GM12878 (cell line): ENCODE measurements at regions not wholly inside any gene's neighbourhood (a gene's known extent, or its start where the extent isn't known, plus 50 kb on each side); places are given as distances from the start of the nearest gene placed in this dataset.

ENCODE experiments used
- ATAC-seq: fragments of 200-7000 bp; cut with Tn5 transposase; 3 replicates; pipeline ENCODE4 v1.9.1; 2020; ENCODE audit warnings: mild to moderate bottlenecking, moderate library complexity
- BruUV-seq: library from RNA; stranded (reverse); fragments of 400-500 nt; replicated peaks from 2 replicates; lab custom pipeline; 2021; lab: Mats Ljungman, UMichigan
- CTCF ChIA-PET: fragments of 300-600 bp; sonication (Branson Sonifier 250); formaldehyde crosslinking; extraction: SDS; loops from one replicate; lab custom pipeline; 2021; ENCODE audit warnings: inconsistent platforms; lab: Yijun Ruan, JAX
- POLR2A ChIA-PET: fragments of 350-600 bp; formaldehyde crosslinking; extraction: SDS; loops from one replicate; lab custom pipeline; 2021; ENCODE audit warnings: inconsistent platforms; lab: Charles Lee
- RAD21 ChIA-PET: fragments of 300-600 bp; sonication (Branson Sonifier 250); formaldehyde crosslinking; loops from one replicate; lab custom pipeline; 2023; ENCODE audit warnings: antibody characterized with exemption; ENCODE audit not compliant: unreplicated experiment; lab: Charles Lee
- SMC1A ChIA-PET: fragments of 300-600 bp; sonication (Branson Sonifier 250); formaldehyde crosslinking; loops from one replicate; lab custom pipeline; 2023; ENCODE audit not compliant: unreplicated experiment, uncharacterized antibody; lab: Charles Lee
- DNase-seq: peaks from one replicate; pipeline ENCODE4 v3.0.0-alpha.2; 2011; ENCODE audit warnings: low read depth, low spot score
- FAIRE-seq: peaks from 3 replicates; lab custom pipeline; 2011; peaks lifted over from hg19 to GRCh38; lab: Jason Lieb, UNC
- H2AFZ ChIP-seq: 2 replicates; pipeline ENCODE4 v1.6.0; 2011; ENCODE audit warnings: low read depth, low read length, control low read depth; ENCODE audit not compliant: control insufficient read depth
- H3K27ac ChIP-seq: 2 replicates; pipeline ENCODE4 v1.5.1; 2011; ENCODE audit warnings: control low read depth; ENCODE audit not compliant: control insufficient read depth, insufficient read depth
- H3K27me3 ChIP-seq, 2 experiments: replicated peaks in 1 of 2; 2 replicates each; pipeline versions ENCODE4 v1.6.0 to v1.6.1; 2011; ENCODE audit warnings: low read length in 1 of 2; ENCODE audit not compliant: control insufficient read depth in 2 of 2, insufficient read depth in 2 of 2
- H3K36me3 ChIP-seq, 2 experiments: 2 replicates each; pipeline ENCODE4 v1.5.1; 2011; ENCODE audit warnings: low read length in 1 of 2; ENCODE audit not compliant: control insufficient read depth in 2 of 2, insufficient read depth in 2 of 2
- H3K4me1 ChIP-seq: 2 replicates; pipeline ENCODE4 v1.6.1; 2011; ENCODE audit warnings: mild to moderate bottlenecking, low read length, moderate library complexity, mixed read lengths; ENCODE audit not compliant: control insufficient read depth, insufficient read depth
- H3K4me2 ChIP-seq: 2 replicates; pipeline ENCODE4 v1.6.0; 2011; ENCODE audit warnings: control low read depth; ENCODE audit not compliant: control insufficient read depth, insufficient read depth
- H3K4me3 ChIP-seq: fragments of 200-600 bp; sonication (generic); 2 replicates; pipeline ENCODE4 v1.5.1; 2016
- H3K79me2 ChIP-seq: 2 replicates; pipeline ENCODE4 v1.6.0; 2011; ENCODE audit warnings: low read length; ENCODE audit not compliant: control insufficient read depth, insufficient read depth
- H3K9ac ChIP-seq: 2 replicates; pipeline ENCODE4 v1.8.0; 2011; ENCODE audit warnings: low read length, control low read depth, mixed read lengths; ENCODE audit not compliant: control insufficient read depth, insufficient read depth
- H3K9me3 ChIP-seq: replicated peaks from 3 replicates; pipeline ENCODE4 v1.5.1; 2011; ENCODE audit warnings: mild to moderate bottlenecking, low read length; ENCODE audit not compliant: control insufficient read depth, insufficient read depth
- H4K20me1 ChIP-seq: 2 replicates; pipeline ENCODE4 v1.6.0; 2011; ENCODE audit not compliant: control insufficient read depth, insufficient read depth
- BHLHE40 ChIP-seq, 2 experiments: fragments of 450-650 bp in 1 of 2; IDR thresholded peaks; 2 replicates each; pipeline ENCODE4 v1.6.1; 2011 to 2017; ENCODE audit warnings: low read depth in 2 of 2, borderline replicate concordance in 1 of 2, improper control_type of control experiment in 1 of 2, low read length in 1 of 2, mild to moderate bottlenecking in 1 of 2
- BRCA1 ChIP-seq: IDR thresholded peaks from 2 replicates; pipeline ENCODE4 v1.6.1; 2011; ENCODE audit warnings: low read depth, low read length, improper control_type of control experiment
- CHD2 ChIP-seq: IDR thresholded peaks from 2 replicates; pipeline ENCODE4 v1.6.1; 2011; ENCODE audit warnings: low read depth, low read length, improper control_type of control experiment, borderline replicate concordance
- CUX1 ChIP-seq: IDR thresholded peaks from 2 replicates; pipeline ENCODE4 v1.6.1; 2012; ENCODE audit warnings: improper control_type of control experiment, low read depth, low read length; ENCODE audit not compliant: insufficient replicate concordance
- KDM1A ChIP-seq: fragments of 200-600 bp; sonication (generic); IDR thresholded peaks from 2 replicates; pipeline ENCODE4 v1.6.1; 2016; ENCODE audit warnings: borderline replicate concordance
- MEF2A ChIP-seq: IDR thresholded peaks from 2 replicates; pipeline ENCODE4 v1.6.1; 2011; ENCODE audit warnings: low read depth, mild to moderate bottlenecking, low read length, moderate library complexity; ENCODE audit not compliant: insufficient read depth
- MXI1 ChIP-seq: fragments of 150-350 bp; IDR thresholded peaks from 2 replicates; pipeline ENCODE4 v1.6.1; 2011; ENCODE audit warnings: low read depth, mild to moderate bottlenecking, inconsistent platforms, low read length, improper control_type of control experiment
- RFX5 ChIP-seq: IDR thresholded peaks from 2 replicates; pipeline ENCODE4 v1.6.1; 2011; ENCODE audit warnings: low read depth, low read length, improper control_type of control experiment
- SREBF1 ChIP-seq: IDR thresholded peaks from 2 replicates; pipeline ENCODE4 v1.6.1; 2012; ENCODE audit warnings: mild to moderate bottlenecking, low read length
- ZNF24 ChIP-seq: fragments of 450-650 bp; IDR thresholded peaks from 2 replicates; pipeline ENCODE4 v1.6.1; 2017; ENCODE audit warnings: antibody characterized with exemption, mild to moderate bottlenecking
- ZZZ3 ChIP-seq: IDR thresholded peaks from 2 replicates; pipeline ENCODE4 v1.6.1; 2011; ENCODE audit warnings: low read depth; ENCODE audit not compliant: control insufficient read depth, insufficient read length
- WGBS: methylation state at CpG from one replicate; pipeline ENCODE4 v1.1.6; 2016; ENCODE audit warnings: low lambda C conversion rate; ENCODE audit not compliant: insufficient replicate concordance, insufficient coverage; ENCODE audit errors: missing lambda C conversion rate; 5-methylcytosine and 5-hydroxymethylcytosine counted together
- in situ Hi-C: fragments of 300-500 bp; cut with MboI; formaldehyde crosslinking; loops from 9 replicates; pipeline ENCODE4 v1.14.3; 2018; ENCODE audit warnings: mixed read lengths
- intact Hi-C: fragments of 100-400 bp; cut with micrococcal nuclease; formaldehyde crosslinking; loops from one replicate; pipeline ENCODE4 v1.14.2; 2022; ENCODE audit not compliant: unreplicated experiment
- TF ChIP-seq, protein P1 (sequence below): fragments of 450-650 bp; IDR thresholded peaks from 2 replicates; pipeline ENCODE4 v1.6.1; 2017; ENCODE audit warnings: mild to moderate bottlenecking, moderate library complexity

GRCh38 chr17:34827008-34827407 lies 134.3 kb downstream of the CCT6B start:
- intact Hi-C loops (no loop called here), in situ Hi-C loops (no loop called here)
- H3K4me1 ChIP-seq, result no peaks in the 10 kb centered on the region
- POLR2A ChIA-PET, result no interaction called here
- no peak overlapping the region for H3K4me3 ChIP-seq
- H3K9me3 ChIP-seq, result no peaks in the 10 kb centered on the region
- H3K27ac ChIP-seq, result no peak overlapping the region
- FAIRE-seq, result no peak
- no peak overlapping the region for H3K9ac ChIP-seq
- no peak for DNase-seq
- 13% methylated on average over 3 of the region's 3 CpGs for WGBS
- TF ChIP-seq BHLHE40 (IDR thresholded peaks at IDR 0.05; ENCODE audit: borderline replicate concordance in 1 of 2, low read depth in 2 of 2, low read length in 1 of 2) (no peak), BRCA1 (no peak), RFX5 (no peak), MEF2A (no peak), CHD2 (no peak), KDM1A (no peak), MXI1 (no peak), SREBF1 (no peak), ZZZ3 (no peak), CUX1 (no peak), ZNF24 (no peak)
- TF ChIP-seq, protein P1, sequence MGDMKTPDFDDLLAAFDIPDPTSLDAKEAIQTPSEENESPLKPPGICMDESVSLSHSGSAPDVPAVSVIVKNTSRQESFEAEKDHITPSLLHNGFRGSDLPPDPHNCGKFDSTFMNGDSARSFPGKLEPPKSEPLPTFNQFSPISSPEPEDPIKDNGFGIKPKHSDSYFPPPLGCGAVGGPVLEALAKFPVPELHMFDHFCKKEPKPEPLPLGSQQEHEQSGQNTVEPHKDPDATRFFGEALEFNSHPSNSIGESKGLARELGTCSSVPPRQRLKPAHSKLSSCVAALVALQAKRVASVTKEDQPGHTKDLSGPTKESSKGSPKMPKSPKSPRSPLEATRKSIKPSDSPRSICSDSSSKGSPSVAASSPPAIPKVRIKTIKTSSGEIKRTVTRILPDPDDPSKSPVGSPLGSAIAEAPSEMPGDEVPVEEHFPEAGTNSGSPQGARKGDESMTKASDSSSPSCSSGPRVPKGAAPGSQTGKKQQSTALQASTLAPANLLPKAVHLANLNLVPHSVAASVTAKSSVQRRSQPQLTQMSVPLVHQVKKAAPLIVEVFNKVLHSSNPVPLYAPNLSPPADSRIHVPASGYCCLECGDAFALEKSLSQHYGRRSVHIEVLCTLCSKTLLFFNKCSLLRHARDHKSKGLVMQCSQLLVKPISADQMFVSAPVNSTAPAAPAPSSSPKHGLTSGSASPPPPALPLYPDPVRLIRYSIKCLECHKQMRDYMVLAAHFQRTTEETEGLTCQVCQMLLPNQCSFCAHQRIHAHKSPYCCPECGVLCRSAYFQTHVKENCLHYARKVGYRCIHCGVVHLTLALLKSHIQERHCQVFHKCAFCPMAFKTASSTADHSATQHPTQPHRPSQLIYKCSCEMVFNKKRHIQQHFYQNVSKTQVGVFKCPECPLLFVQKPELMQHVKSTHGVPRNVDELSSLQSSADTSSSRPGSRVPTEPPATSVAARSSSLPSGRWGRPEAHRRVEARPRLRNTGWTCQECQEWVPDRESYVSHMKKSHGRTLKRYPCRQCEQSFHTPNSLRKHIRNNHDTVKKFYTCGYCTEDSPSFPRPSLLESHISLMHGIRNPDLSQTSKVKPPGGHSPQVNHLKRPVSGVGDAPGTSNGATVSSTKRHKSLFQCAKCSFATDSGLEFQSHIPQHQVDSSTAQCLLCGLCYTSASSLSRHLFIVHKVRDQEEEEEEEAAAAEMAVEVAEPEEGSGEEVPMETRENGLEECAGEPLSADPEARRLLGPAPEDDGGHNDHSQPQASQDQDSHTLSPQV, result no peak
- no peaks in the 10 kb centered on the region for H3K36me3 ChIP-seq
- no peak for ATAC-seq
- CTCF ChIA-PET, result no interaction called here
- peaks cover 0 to 4% of the 10 kb centered on the region in 2 experiments; a peak in 1 of 4 replicates for H3K27me3 ChIP-seq
- no peaks in the 10 kb centered on the region for H3K79me2 ChIP-seq
- RAD21 ChIA-PET, result no interaction called here
- no TSS peak for BruUV-seq
- no peak overlapping the region for H3K4me2 ChIP-seq
- H2AFZ ChIP-seq, result no peak overlapping the region
- SMC1A ChIA-PET, result no interaction called here
- H4K20me1 ChIP-seq, result no peaks in the 10 kb centered on the region
